Upper lobe of left lung (tissue), 6 donors: ENCODE measurements at regions not wholly inside any gene's neighbourhood (a gene's known extent, or its start where the extent isn't known, plus 50 kb on each side); places are given as distances from the start of the nearest gene placed in this dataset.

ENCODE experiments used
- ATAC-seq, 2 donors: fragments of 200-7000 bp; cut with Tn5 transposase; one replicate each; pipeline ENCODE4 v1.9.1; 2022; ENCODE audit warnings: mild to moderate bottlenecking in 2 of 2, moderate library complexity in 2 of 2; ENCODE audit not compliant: low FRiP score in 2 of 2
- DNase-seq, 2 donors: peaks; one replicate each; pipeline ENCODE4 v3.0.0-alpha.2; 2019 to 2020
- H3K27ac ChIP-seq, 4 donors: fragments of 200-600 bp; sonication (generic); one replicate each; pipeline ENCODE4 v1.5.1; 2016 to 2019
- H3K27me3 ChIP-seq, 4 donors: fragments of 200-600 bp; sonication (generic); one replicate each; pipeline ENCODE4 v1.5.1; 2017 to 2019
- H3K36me3 ChIP-seq, 4 donors: fragments of 200-600 bp; sonication (generic); one replicate each; pipeline ENCODE4 v1.5.1; 2016 to 2019
- H3K4me1 ChIP-seq, 4 donors: fragments of 200-600 bp; sonication (generic); one replicate each; pipeline ENCODE4 v1.5.1; 2018 to 2019
- H3K4me3 ChIP-seq, 4 donors: fragments of 200-600 bp; sonication (generic); one replicate each; pipeline ENCODE4 v1.5.1; 2017 to 2019; ENCODE audit warnings: mild to moderate bottlenecking in 2 of 4, moderate library complexity in 1 of 4
- H3K9me3 ChIP-seq, 4 donors: fragments of 200-600 bp; sonication (generic); one replicate each; pipeline ENCODE4 v1.5.1; 2018 to 2019
- EP300 ChIP-seq, 4 donors: sonication (generic); formaldehyde crosslinking; IDR thresholded peaks; one replicate each; pipeline ENCODE4 v1.5.1; 2017; ENCODE audit warnings: antibody characterized with exemption in 4 of 4, control low read depth in 2 of 4
- POLR2A ChIP-seq, 4 donors: fragments of 450-650 bp; IDR thresholded peaks; one replicate each; pipeline ENCODE4 v1.5.1; 2016 to 2017; ENCODE audit warnings: antibody characterized with exemption in 4 of 4, mild to moderate bottlenecking in 2 of 4
- POLR2AphosphoS5 ChIP-seq, 2 donors: sonication (generic); formaldehyde crosslinking; IDR thresholded peaks; one replicate each; pipeline ENCODE4 v1.5.1; 2017; ENCODE audit warnings: antibody characterized with exemption in 2 of 2
- WGBS, 2 donors: methylation state at CpG; one replicate each; pipeline ENCODE4 v1.1.5; 2017 to 2018; 5-methylcytosine and 5-hydroxymethylcytosine counted together
- TF ChIP-seq, protein P1 (sequence below), 6 experiments: fragments of 450-650 bp in 4 of 6; fragments of 200-600 bp in 2 of 6; sonication (generic) in 2 of 6; IDR thresholded peaks; one replicate each; pipeline ENCODE4 v1.5.1; 2016 to 2019; ENCODE audit warnings: antibody characterized with exemption in 6 of 6
- donor health status: DM: no; HTN: no; CAD: no; lungs with moderate emphysema.
- donor health status: DM: no; HTN: yes; CAD: no; lungs with severe emphysema.

DNA sequence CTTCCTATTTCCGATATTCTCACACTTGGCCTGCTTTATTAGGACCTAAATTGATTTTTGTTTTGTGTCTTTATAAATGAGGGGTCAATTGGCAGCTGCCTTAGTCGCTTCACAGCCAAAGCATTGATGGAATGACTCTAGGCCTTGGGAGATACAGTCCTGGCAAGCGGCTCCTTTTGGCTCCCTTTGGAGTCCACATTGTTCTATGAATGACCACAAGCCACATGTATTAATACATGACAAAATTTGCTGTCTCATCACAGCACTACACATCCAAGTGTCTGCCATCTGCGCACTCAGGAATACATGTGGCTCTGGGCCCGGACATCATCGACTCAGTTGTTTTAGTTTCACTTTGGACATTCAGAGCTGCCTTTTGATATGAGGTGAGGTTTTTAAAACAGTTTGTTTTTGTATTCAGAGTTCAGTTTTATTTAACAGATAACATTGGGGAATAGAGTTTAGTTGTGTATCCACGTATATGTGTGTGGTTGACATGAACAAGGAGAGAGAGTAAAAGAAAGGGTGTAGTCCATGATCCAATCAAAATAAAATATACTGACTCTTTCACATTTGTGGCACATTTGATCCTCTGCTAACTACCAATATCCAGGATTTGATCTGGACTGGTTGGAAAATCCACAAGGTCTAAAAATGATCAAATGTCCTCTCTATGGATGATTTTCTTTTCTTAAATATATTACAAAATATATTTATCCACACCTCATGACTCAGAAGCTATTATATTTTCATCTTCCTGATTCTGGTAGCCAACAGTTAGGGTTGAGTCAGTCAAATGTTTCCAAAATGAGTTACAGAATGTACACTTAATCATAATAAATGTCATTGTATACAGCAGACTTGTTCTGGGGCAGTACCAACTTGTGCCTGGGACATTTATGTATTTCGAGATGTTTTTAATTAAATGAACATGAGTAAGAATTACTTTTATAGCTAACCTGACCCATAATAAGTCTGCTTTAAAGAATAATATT lies 114.0 kb upstream of the MTAP start:
- H3K36me3 ChIP-seq = no peaks in the 10 kb centered on the region
- DNase-seq = no peak
- no peak overlapping the region for H3K27ac ChIP-seq
- 82 to 84% methylated on average over 8 of the region's 8 CpGs for WGBS, 2 donors
- H3K4me3 ChIP-seq = no peak overlapping the region
- peaks cover 0 to 3% (median 0%) of the 10 kb centered on the region in 4 donors for H3K4me1 ChIP-seq
- peak; percentile 31 to 83 for ATAC-seq
- H3K9me3 ChIP-seq = no peaks in the 10 kb centered on the region
- peaks cover 0 to 2% (median 0%) of the 10 kb centered on the region in 4 donors for H3K27me3 ChIP-seq
- TF ChIP-seq EP300 (IDR thresholded peaks at IDR 0.05) (no peak), POLR2A (IDR thresholded peaks at IDR 0.05) (no peak), POLR2AphosphoS5 (IDR thresholded peaks at IDR 0.05) (no peak)
- TF ChIP-seq, protein P1, sequence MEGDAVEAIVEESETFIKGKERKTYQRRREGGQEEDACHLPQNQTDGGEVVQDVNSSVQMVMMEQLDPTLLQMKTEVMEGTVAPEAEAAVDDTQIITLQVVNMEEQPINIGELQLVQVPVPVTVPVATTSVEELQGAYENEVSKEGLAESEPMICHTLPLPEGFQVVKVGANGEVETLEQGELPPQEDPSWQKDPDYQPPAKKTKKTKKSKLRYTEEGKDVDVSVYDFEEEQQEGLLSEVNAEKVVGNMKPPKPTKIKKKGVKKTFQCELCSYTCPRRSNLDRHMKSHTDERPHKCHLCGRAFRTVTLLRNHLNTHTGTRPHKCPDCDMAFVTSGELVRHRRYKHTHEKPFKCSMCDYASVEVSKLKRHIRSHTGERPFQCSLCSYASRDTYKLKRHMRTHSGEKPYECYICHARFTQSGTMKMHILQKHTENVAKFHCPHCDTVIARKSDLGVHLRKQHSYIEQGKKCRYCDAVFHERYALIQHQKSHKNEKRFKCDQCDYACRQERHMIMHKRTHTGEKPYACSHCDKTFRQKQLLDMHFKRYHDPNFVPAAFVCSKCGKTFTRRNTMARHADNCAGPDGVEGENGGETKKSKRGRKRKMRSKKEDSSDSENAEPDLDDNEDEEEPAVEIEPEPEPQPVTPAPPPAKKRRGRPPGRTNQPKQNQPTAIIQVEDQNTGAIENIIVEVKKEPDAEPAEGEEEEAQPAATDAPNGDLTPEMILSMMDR (IDR thresholded peaks at IDR 0.05) = no peak

- ATAC-seq (no peak), DNase-seq (no peak)
- Histone ChIP-seq H3K4me1 (peaks cover 0 to 3% (median 0%) of the 10 kb centered on the region in 4 donors), H3K36me3 (no peaks in the 10 kb centered on the region), H3K27ac (no peak overlapping the region), H3K27me3 (peaks cover 0 to 2% (median 0%) of the 10 kb centered on the region in 4 donors), H3K4me3 (no peak overlapping the region), H3K9me3 (no peaks in the 10 kb centered on the region)
- TF ChIP-seq, protein P1 (IDR thresholded peaks at IDR 0.05) = no peak
- TF ChIP-seq POLR2A (IDR thresholded peaks at IDR 0.05) = no peak
- TF ChIP-seq POLR2AphosphoS5 (IDR thresholded peaks at IDR 0.05) = no peak
- no peak for TF ChIP-seq EP300 (IDR thresholded peaks at IDR 0.05)
- WGBS, 2 donors = 78 to 81% methylated on average over 1 of the region's 1 CpG
Measured at GRCh38 chr9:21689854-21690253, 112.6 kb upstream of the MTAP start.

GRCh38 chr9:21690561-21690960 lies 111.9 kb upstream of the MTAP start:
- ATAC-seq (no peak), DNase-seq (no peak)
- Histone ChIP-seq H3K27ac (no peak overlapping the region), H3K4me1 (no peaks in the 10 kb centered on the region), H3K36me3 (no peaks in the 10 kb centered on the region), H3K9me3 (peaks cover 0 to 4% (median 0%) of the 10 kb centered on the region in 4 donors), H3K27me3 (peaks cover 0 to 2% (median 0%) of the 10 kb centered on the region in 4 donors), H3K4me3 (no peak overlapping the region)
- TF ChIP-seq EP300 (IDR thresholded peaks at IDR 0.05) = no peak
- WGBS, 2 donors = 81 to 89% methylated on average over 3 of the region's 3 CpGs

DNA sequence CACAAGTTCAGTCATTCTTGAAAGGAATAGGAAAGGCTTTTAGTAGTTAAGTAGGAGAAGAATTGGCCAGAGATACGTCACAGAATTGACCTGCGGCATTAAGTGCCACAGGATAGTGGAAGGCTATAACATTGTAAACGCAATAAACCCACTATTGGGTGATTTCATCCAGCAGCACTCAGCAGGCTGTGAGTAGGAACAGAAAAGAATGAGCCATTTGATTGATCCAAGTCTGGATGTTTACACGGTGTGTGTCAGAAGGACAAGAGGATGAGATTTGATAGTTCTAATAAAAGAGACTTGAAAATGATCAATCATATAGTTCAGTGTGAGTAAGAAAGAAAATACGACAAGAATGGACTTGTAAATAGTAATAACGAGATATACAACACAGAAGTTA lies 110.0 kb upstream of the MTAP start:
- WGBS, 2 donors = 73 to 74% methylated on average over 6 of the region's 6 CpGs
- peaks cover 0 to 15% (median 0%) of the 10 kb centered on the region in 4 donors for H3K9me3 ChIP-seq
- no peak overlapping the region for H3K27ac ChIP-seq
- H3K36me3 ChIP-seq = no peaks in the 10 kb centered on the region
- peaks cover 0 to 2% (median 0%) of the 10 kb centered on the region in 4 donors for H3K27me3 ChIP-seq
- no peaks in the 10 kb centered on the region for H3K4me1 ChIP-seq
- no peak overlapping the region for H3K4me3 ChIP-seq
- ATAC-seq (no peak), DNase-seq (no peak)
- TF ChIP-seq, protein P1 (IDR thresholded peaks at IDR 0.05) = no peak
- TF ChIP-seq POLR2AphosphoS5 (IDR thresholded peaks at IDR 0.05) = no peak
- TF ChIP-seq POLR2A (IDR thresholded peaks at IDR 0.05) = no peak
- TF ChIP-seq EP300 (IDR thresholded peaks at IDR 0.05) = no peak

- Histone ChIP-seq H3K9me3 (peaks cover 0 to 15% (median 0%) of the 10 kb centered on the region in 4 donors), H3K27me3 (peaks cover 0 to 2% (median 0%) of the 10 kb centered on the region in 4 donors), H3K36me3 (no peaks in the 10 kb centered on the region), H3K27ac (no peak overlapping the region), H3K4me3 (no peak overlapping the region), H3K4me1 (no peaks in the 10 kb centered on the region)
- DNase-seq (peak in 1 of 2 donors; percentile 11), ATAC-seq (peak in 1 of 2 donors; percentile 22)
- TF ChIP-seq, protein P1 (IDR thresholded peaks at IDR 0.05) = no peak
- no peak for TF ChIP-seq POLR2AphosphoS5 (IDR thresholded peaks at IDR 0.05)
- no peak for TF ChIP-seq EP300 (IDR thresholded peaks at IDR 0.05)
- no peak for TF ChIP-seq POLR2A (IDR thresholded peaks at IDR 0.05)
- WGBS, 2 donors = 70 to 87% methylated on average over 5 to 6 of the region's 6 CpGs
Measured at GRCh38 chr9:21694424-21694823, 108.0 kb upstream of the MTAP start.
